T-helper 1 cell treated with Interleukin-12 subunit alpha and Interleukin-12 subunit beta and Interleukin-4 antibody, amounts not matched to agents 30 ng/mL and 1 ng/mL, for 36 hours (primary cell): ENCODE measurements at regions not wholly inside any gene's neighbourhood (a gene's known extent, or its start where the extent isn't known, plus 50 kb on each side); places are given as distances from the start of the nearest gene placed in this dataset.

Source experiments
- intact Hi-C: fragments of 100-400 bp; cut with micrococcal nuclease; formaldehyde crosslinking; loops from one replicate; pipeline ENCODE4 v1.15.1; 2024

DNA sequence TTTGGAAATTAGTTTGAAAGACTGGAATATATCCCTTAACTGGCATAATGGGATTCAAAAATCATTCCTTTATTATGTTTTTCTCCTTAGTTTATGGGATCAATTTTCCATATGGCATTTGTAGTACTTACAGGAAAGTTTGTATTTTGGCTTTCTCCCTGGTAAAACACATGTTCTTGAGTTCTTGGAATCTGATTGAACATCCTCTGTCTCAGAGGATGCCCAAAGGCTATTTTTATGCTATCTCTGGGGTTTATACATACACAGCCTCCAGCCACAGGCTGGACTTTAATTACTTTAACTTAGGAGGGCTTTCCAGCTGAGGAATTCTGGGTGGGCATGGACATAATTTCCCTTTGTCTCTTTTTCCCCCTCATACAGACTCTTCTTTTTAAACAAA, 236.4 kb downstream of the HGF start:
- intact Hi-C loops, result no loop called here

- intact Hi-C loops, result no loop called here
Observed at GRCh38 chr7:81529785-81530184, 240.1 kb downstream of the HGF start.

GRCh38 chr7:81527651-81528050, 242.2 kb downstream of the HGF start:
- intact Hi-C loops, result no loop called here

GRCh38 chr7:81526971-81527370, 242.9 kb downstream of the HGF start:
- intact Hi-C loops, result no loop called here

DNA sequence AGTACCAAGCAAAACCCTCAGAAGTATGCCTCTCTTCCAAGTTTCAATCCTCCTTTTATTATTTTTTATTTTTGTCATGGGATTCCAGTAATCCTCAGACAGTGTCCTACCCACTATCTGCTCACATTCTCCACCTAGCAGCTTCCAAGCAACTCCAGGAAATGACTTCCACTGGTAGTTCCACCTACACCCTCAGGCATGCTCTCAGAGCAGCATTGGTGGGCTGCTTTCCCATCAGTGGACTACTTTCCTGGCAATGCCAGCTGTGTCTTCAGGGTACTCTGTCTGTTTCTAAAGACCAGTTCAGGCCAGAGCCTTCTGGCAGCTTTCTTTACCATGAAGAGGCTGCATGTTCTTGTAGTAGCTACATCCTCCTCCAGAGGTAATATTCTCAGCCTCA, 244.0 kb downstream of the HGF start:
- intact Hi-C loops, result no loop called here

GRCh38 chr7:81519886-81520285, 250.0 kb downstream of the HGF start:
- intact Hi-C loops, result no loop called here

DNA sequence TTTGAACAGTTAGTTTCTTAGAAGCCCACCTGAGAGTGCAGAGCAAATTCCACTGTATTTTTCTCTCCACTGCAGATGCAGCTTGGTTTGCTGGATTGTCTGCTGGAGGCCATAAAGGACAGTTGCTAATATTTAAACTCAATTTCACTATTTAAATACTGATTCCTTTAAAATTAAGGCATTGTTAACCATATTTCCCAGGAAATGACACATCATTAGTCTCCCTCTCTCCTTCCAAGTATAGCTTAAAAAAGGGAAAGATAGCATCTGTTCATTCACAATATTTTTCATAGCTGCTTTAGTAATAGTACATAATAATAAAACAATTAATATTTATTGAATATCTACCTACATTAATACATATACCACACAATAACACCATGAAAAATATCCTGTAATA, 252.9 kb downstream of the HGF start:
- intact Hi-C loops, result no loop called here

- intact Hi-C loops, result no loop called here
Observed at GRCh38 chr7:81515009-81515408, 254.8 kb downstream of the HGF start.

GRCh38 chr7:81514546-81514945, 255.3 kb downstream of the HGF start:
- intact Hi-C loops, result no loop called here

DNA sequence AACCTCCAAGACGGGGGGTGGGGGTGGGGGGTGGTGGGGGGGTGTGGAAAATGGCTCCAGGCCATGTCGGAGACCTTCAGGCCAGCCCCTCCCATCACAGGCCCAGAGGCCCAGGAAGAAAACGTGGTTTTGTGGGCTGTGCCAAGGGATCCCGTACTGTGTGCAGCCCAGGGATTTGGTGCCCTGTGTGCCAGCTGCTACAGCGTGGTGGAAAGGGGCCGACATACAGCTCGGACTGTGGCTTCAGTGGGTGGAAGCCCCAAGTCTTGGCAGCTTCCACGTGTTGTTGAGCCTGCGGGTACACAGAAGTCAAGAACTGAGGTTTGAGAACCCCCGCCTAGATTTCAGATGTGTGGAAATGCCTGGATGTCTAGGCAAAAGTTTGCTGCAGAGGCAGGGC, 259.7 kb downstream of the HGF start:
- intact Hi-C loops, result no loop called here

GRCh38 chr7:81507221-81507620, 262.6 kb downstream of the HGF start:
- intact Hi-C loops, result no loop called here

GRCh38 chr7:81506609-81507008, 263.2 kb downstream of the HGF start:
- intact Hi-C loops, result no loop called here

DNA sequence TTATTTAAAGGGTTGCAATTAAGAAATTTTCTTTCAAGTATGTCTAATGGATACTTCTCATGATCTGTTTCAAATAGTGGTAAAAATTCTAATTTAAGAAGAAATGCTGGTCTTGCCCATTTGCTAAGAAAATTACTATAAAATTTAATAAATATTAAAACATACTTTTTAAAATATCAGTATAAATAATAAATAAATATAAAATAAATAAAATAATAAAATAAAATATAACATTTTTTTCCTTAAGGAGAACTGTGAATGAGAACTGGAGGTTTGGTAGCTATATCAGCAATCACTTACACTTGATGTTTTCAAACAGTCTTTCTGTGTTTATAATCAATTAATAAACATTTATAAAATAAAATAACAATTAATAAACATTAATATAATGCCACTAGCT, 266.1 kb downstream of the HGF start:
- intact Hi-C loops, result no loop called here

- intact Hi-C loops, result no loop called here
Observed at GRCh38 chr7:81503336-81503735, 266.5 kb downstream of the HGF start.

DNA sequence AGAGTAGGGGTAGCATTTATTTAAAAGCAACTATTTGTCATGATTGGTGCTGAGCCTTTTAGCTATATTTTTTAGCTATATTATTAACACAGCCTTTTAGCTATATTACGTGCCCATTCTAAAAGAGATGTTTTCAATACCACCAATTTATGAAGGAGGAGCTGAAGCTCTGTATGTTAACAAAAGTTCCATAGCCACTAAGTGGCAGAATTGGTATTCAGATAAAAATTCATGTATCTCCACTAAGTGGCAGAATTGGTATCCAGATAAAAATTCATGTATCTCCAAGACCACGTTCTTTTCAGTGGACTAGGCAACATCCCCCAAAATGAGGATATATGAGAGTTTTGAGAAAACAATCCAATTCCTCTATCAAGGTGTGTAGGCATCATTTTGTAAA, 268.6 kb downstream of the HGF start:
- intact Hi-C loops, result no loop called here

DNA sequence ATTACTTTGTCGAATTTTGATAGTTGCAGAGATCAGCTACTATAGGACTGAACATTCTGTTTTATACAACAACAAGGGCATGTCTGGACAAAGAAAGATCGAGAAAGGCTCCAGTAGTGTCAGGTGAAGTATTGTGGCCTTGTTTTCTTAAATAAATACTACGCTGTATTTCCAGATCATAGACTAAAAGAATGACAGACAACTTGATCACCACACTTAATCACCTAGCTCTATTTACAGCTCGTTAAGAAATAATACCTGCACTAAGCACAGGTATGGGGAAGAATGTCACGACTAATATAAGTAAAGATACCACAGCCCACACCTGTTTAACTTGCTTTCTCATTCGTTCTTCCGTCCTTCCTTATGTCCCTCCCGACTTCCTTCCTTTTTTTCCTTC, 269.2 kb downstream of the HGF start:
- intact Hi-C loops, result no loop called here

GRCh38 chr7:81499262-81500116, 270.4 kb downstream of the HGF start:
- intact Hi-C loops, result loop anchor here (1.0 to 2.0 kb wide), 4 partner anchors 457 to 1230 kb away; no protein-coding TSS in a partner anchor

GRCh38 chr7:81498176-81498575, 271.7 kb downstream of the HGF start:
- intact Hi-C loops, result loop anchor here (2.0 kb wide), 2 partner anchors 519 to 1075 kb away; no protein-coding TSS in a partner anchor

DNA sequence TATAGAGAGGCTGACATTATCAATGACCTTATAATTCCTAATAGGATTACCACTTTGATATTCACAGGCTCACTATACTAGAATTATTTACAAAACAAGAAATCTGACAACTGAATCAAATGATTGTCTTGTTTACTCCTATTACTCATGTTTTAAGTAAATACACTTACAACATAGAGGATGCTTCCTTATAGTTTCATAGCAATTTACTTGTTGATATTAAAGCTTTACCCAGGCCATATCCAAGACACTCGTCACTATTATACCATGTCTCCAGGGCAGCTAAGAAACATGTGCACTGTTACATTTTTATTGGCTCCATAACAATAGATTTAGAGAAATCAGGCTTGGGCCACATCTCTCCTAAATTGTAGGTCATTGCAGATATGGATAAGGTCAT, 276.9 kb downstream of the HGF start:
- intact Hi-C loops, result no loop called here

GRCh38 chr7:81492240-81492639, 277.6 kb downstream of the HGF start:
- intact Hi-C loops, result no loop called here

GRCh38 chr7:81491573-81491972, 278.3 kb downstream of the HGF start:
- intact Hi-C loops, result no loop called here

GRCh38 chr7:81488210-81488609, 281.6 kb downstream of the HGF start:
- intact Hi-C loops, result loop anchor here (10.0 kb wide), 1 partner anchor 997 kb away; no protein-coding TSS in a partner anchor

GRCh38 chr7:81487516-81487915, 282.3 kb downstream of the HGF start:
- intact Hi-C loops, result loop anchor here (10.0 kb wide), 1 partner anchor 997 kb away; no protein-coding TSS in a partner anchor
